H9 (cell line): ENCODE measurements at regions not wholly inside any gene's neighbourhood (a gene's known extent, or its start where the extent isn't known, plus 50 kb on each side); places are given as distances from the start of the nearest gene placed in this dataset.

Experiments
- DNase-seq: peaks from one replicate; pipeline ENCODE4 v3.0.0-alpha.2; 2017
- H2AFZ ChIP-seq: one replicate; pipeline ENCODE4 v1.6.1; 2013; ENCODE audit warnings: mild to moderate bottlenecking, low read length, control low read depth, moderate library complexity
- H2AK5ac ChIP-seq: 2 replicates; pipeline ENCODE4 v1.6.1; 2013; ENCODE audit warnings: low read length, control low read depth, mixed read lengths; ENCODE audit not compliant: insufficient read length
- H2BK120ac ChIP-seq: one replicate; pipeline ENCODE4 v1.6.1; 2013; ENCODE audit warnings: low read depth, mild to moderate bottlenecking, low read length, control low read depth, inconsistent platforms; ENCODE audit not compliant: poor library complexity, severe bottlenecking
- H2BK12ac ChIP-seq: 2 replicates; pipeline ENCODE4 v1.6.1; 2013; ENCODE audit warnings: low read length, control low read depth, mixed read lengths, low read depth; ENCODE audit not compliant: insufficient read length
- H2BK15ac ChIP-seq: 2 replicates; pipeline ENCODE4 v1.6.1; 2013; ENCODE audit warnings: low read depth, low read length, control low read depth
- H2BK20ac ChIP-seq: one replicate; pipeline ENCODE4 v1.6.1; 2013; ENCODE audit warnings: low read depth, mild to moderate bottlenecking, low read length, control low read depth, inconsistent platforms; ENCODE audit not compliant: poor library complexity, severe bottlenecking
- H2BK5ac ChIP-seq: 2 replicates; pipeline ENCODE4 v1.6.1; 2013; ENCODE audit warnings: low read length, control low read depth, mixed read lengths; ENCODE audit not compliant: insufficient read length
- H3K14ac ChIP-seq: 2 replicates; pipeline ENCODE4 v1.6.1; 2013; ENCODE audit warnings: low read length, control low read depth; ENCODE audit not compliant: insufficient read depth
- H3K18ac ChIP-seq: 2 replicates; pipeline ENCODE4 v1.6.1; 2013; ENCODE audit warnings: low read depth, mild to moderate bottlenecking, mixed read lengths, low read length, control low read depth; ENCODE audit not compliant: insufficient read length
- H3K23ac ChIP-seq: 2 replicates; pipeline ENCODE4 v1.6.1; 2013; ENCODE audit warnings: low read length, control low read depth, mixed read lengths, low read depth; ENCODE audit not compliant: insufficient read length
- H3K23me2 ChIP-seq: 2 replicates; pipeline ENCODE4 v1.6.1; 2013; ENCODE audit warnings: low read depth, mild to moderate bottlenecking, mixed read lengths, low read length, control low read depth; ENCODE audit not compliant: insufficient read length, poor library complexity, severe bottlenecking
- H3K27ac ChIP-seq: 2 replicates; pipeline ENCODE4 v1.5.1; 2013; ENCODE audit warnings: low read length, control low read depth, mixed read lengths, low read depth; ENCODE audit not compliant: insufficient read length
- H3K27me3 ChIP-seq: 2 replicates; pipeline ENCODE4 v1.6.1; 2013; ENCODE audit warnings: low read length, control low read depth, inconsistent platforms; ENCODE audit not compliant: insufficient read depth
- H3K4ac ChIP-seq: 2 replicates; pipeline ENCODE4 v1.6.1; 2013; ENCODE audit warnings: low read depth, mild to moderate bottlenecking, control low read depth, inconsistent platforms, low read length, moderate library complexity
- H3K4me1 ChIP-seq: 2 replicates; pipeline ENCODE4 v1.6.1; 2013; ENCODE audit warnings: low read length, control low read depth, inconsistent platforms; ENCODE audit not compliant: insufficient read depth
- H3K4me2 ChIP-seq: 2 replicates; pipeline ENCODE4 v1.6.1; 2013; ENCODE audit warnings: low read length, control low read depth, mixed read lengths; ENCODE audit not compliant: insufficient read length, insufficient read depth
- H3K56ac ChIP-seq: 2 replicates; pipeline ENCODE4 v1.6.1; 2013; ENCODE audit warnings: low read depth, mild to moderate bottlenecking, mixed read lengths, low read length, control low read depth; ENCODE audit not compliant: insufficient read length
- H3K79me1 ChIP-seq: 2 replicates; pipeline ENCODE4 v1.6.1; 2013; ENCODE audit warnings: low read depth, mild to moderate bottlenecking, moderate library complexity, low read length, control low read depth, inconsistent platforms; ENCODE audit not compliant: insufficient read depth, poor library complexity, severe bottlenecking
- H3K79me2 ChIP-seq: 2 replicates; pipeline ENCODE4 v1.6.1; 2013; ENCODE audit warnings: low read length, control low read depth, inconsistent platforms; ENCODE audit not compliant: insufficient read depth
- H3K9ac ChIP-seq: 2 replicates; pipeline ENCODE4 v1.6.1; 2013; ENCODE audit warnings: low read length, control low read depth, mixed read lengths; ENCODE audit not compliant: insufficient read length; ENCODE audit errors: extremely low read depth
- H3K9me3 ChIP-seq: one replicate; pipeline ENCODE4 v1.6.1; 2013; ENCODE audit warnings: low read depth, low read length, inconsistent platforms; ENCODE audit not compliant: control insufficient read depth
- H3T11ph ChIP-seq: one replicate; pipeline ENCODE4 v1.6.1; 2013; ENCODE audit warnings: mild to moderate bottlenecking, low read length, control low read depth, inconsistent platforms
- H4K20me1 ChIP-seq: one replicate; pipeline ENCODE4 v1.6.1; 2013; ENCODE audit not compliant: control insufficient read depth, insufficient read length, insufficient read depth
- H4K5ac ChIP-seq: 2 replicates; pipeline ENCODE4 v1.6.1; 2013; ENCODE audit warnings: low read depth, mild to moderate bottlenecking, mixed read lengths, low read length, control low read depth; ENCODE audit not compliant: insufficient read length
- H4K8ac ChIP-seq: replicated peaks from 2 replicates; pipeline ENCODE4 v1.6.1; 2013; ENCODE audit warnings: low read length, control low read depth, mixed read lengths, low read depth; ENCODE audit not compliant: insufficient read length
- H4K91ac ChIP-seq: 2 replicates; pipeline ENCODE4 v1.6.1; 2013; ENCODE audit warnings: low read depth, mild to moderate bottlenecking, moderate library complexity, mixed read lengths, low read length, control low read depth; ENCODE audit not compliant: insufficient read length
- H3K27ac Mint-ChIP-seq, 3 experiments: 2 replicates in 2 of 3; 3 replicates in 1 of 3; pipeline ENCODE4 v1.8.0; 2020 to 2021; ENCODE audit warnings: mixed read lengths in 3 of 3, mild to moderate bottlenecking in 1 of 3, moderate library complexity in 1 of 3
- H3K27me3 Mint-ChIP-seq: 2 replicates; pipeline ENCODE4 v1.8.0; 2021; ENCODE audit warnings: low read depth, mild to moderate bottlenecking, moderate library complexity, mixed read lengths
- H3K36me3 Mint-ChIP-seq, 3 experiments: 2 replicates in 2 of 3; 3 replicates in 1 of 3; pipeline ENCODE4 v1.8.0; 2020 to 2021; ENCODE audit warnings: low read depth in 3 of 3, mixed read lengths in 3 of 3; ENCODE audit not compliant: insufficient read depth in 1 of 3
- H3K4me1 Mint-ChIP-seq, 2 experiments: 2 replicates each; pipeline ENCODE4 v1.8.0; 2020; ENCODE audit warnings: mixed read lengths in 2 of 2
- H3K4me3 Mint-ChIP-seq, 2 experiments: 2 replicates in 1 of 2; 3 replicates in 1 of 2; pipeline ENCODE4 v1.8.0; 2020 to 2021; ENCODE audit warnings: mild to moderate bottlenecking in 2 of 2, mixed read lengths in 2 of 2, moderate library complexity in 1 of 2
- H3K9me3 Mint-ChIP-seq, 2 experiments: 2 replicates in 1 of 2; 3 replicates in 1 of 2; pipeline ENCODE4 v1.8.0; 2020; ENCODE audit warnings: mild to moderate bottlenecking in 2 of 2, mixed read lengths in 2 of 2, moderate library complexity in 1 of 2
- CTCF ChIP-seq: fragments of 200-600 bp; sonication (generic); conservative IDR thresholded peaks from 3 replicates; pipeline ENCODE4 v1.8.0; 2021; ENCODE audit warnings: antibody characterized with exemption, mild to moderate bottlenecking
- WGBS: extraction: QIAGEN DNeasy Blood & Tissue Kit; methylation state at CpG from one replicate; pipeline ENCODE4 v1.1.7; 2013; ENCODE audit warnings: missing lambda C conversion rate, low lambda C conversion rate, mixed read lengths; ENCODE audit not compliant: insufficient read length; ENCODE audit errors: extremely low coverage; 5-methylcytosine and 5-hydroxymethylcytosine counted together

- no peak overlapping the region for H3K27ac Mint-ChIP-seq
- no CpG with 5 or more reads among the region's 3 CpGs for WGBS
- Histone ChIP-seq H2BK5ac (no peak overlapping the region), H3K27ac (no peak overlapping the region), H3K9ac (no peak overlapping the region), H3K23ac (no peak overlapping the region), H3T11ph (no peak overlapping the region), H3K79me2 (no peaks in the 10 kb centered on the region), H3K4ac (no peak overlapping the region), H4K20me1 (no peaks in the 10 kb centered on the region), H3K14ac (no peak overlapping the region), H2BK20ac (no peak overlapping the region), H4K5ac (no peak overlapping the region), H3K9me3 (no peaks in the 10 kb centered on the region), H3K27me3 (no peaks in the 10 kb centered on the region), H3K4me1 (no peaks in the 10 kb centered on the region), H4K91ac (no peak overlapping the region), H3K18ac (no peak overlapping the region), H3K79me1 (no peaks in the 10 kb centered on the region), H2BK15ac (no peak overlapping the region), H2AK5ac (no peak overlapping the region), H2BK120ac (no peak overlapping the region), H2AFZ (no peak overlapping the region), H3K4me2 (no peak overlapping the region), H3K56ac (no peak overlapping the region), H4K8ac (no peak overlapping the region), H2BK12ac (no peak overlapping the region), H3K23me2 (no peaks in the 10 kb centered on the region)
- DNase-seq: no peak
- no peak for TF ChIP-seq CTCF
- no peaks in the 10 kb centered on the region for H3K9me3 Mint-ChIP-seq
- no peaks in the 10 kb centered on the region for H3K4me1 Mint-ChIP-seq
- H3K27me3 Mint-ChIP-seq: no peaks in the 10 kb centered on the region
- H3K36me3 Mint-ChIP-seq: no peaks in the 10 kb centered on the region
- no peak overlapping the region for H3K4me3 Mint-ChIP-seq
These were observed 107.5 kb downstream of the SPTSSA start for GRCh38 chr14:34354556-34354955.
